ENCODE measurements at regions not wholly inside any gene's neighbourhood (a gene's known extent, or its start where the extent isn't known, plus 50 kb on each side); places are given as distances from the start of the nearest gene placed in this dataset.

GRCh38 chr18:11511434-11512095, 97.8 kb upstream of the SLC35G4 start:
- H3K4me3 ChIP-seq (ENCODE audit: low read length) = no peak overlapping the region
- no peak for DNase-seq (ENCODE audit: low read depth)
- TF ChIP-seq CTCF (conservative IDR thresholded peaks at IDR 0.05; ENCODE audit: low read depth, low read length) = no peak

- DNase-seq (ENCODE audit: low read depth) = no peak
- no peak for TF ChIP-seq CTCF (conservative IDR thresholded peaks at IDR 0.05; ENCODE audit: low read depth, low read length)
These were observed 102.5 kb upstream of the SLC35G4 start for GRCh38 chr18:11506856-11507255.

GRCh38 chr18:11505993-11506392, 103.4 kb upstream of the SLC35G4 start:
- H3K4me3 ChIP-seq (ENCODE audit: low read length) = no peak overlapping the region
- DNase-seq (ENCODE audit: low read depth) = no peak
- TF ChIP-seq CTCF (conservative IDR thresholded peaks at IDR 0.05; ENCODE audit: low read depth, low read length) = no peak

More at GRCh38 chr18:11506856-11507255, 102.5 kb upstream of the SLC35G4 start:
- H3K4me3 ChIP-seq (ENCODE audit: low read length) = no peak overlapping the region

- DNase-seq (ENCODE audit: low read depth) = no peak
- no peak for TF ChIP-seq CTCF (conservative IDR thresholded peaks at IDR 0.05; ENCODE audit: low read depth, low read length)
These were observed 104.4 kb upstream of the SLC35G4 start for GRCh38 chr18:11504962-11505361.

GRCh38 chr18:11502368-11502767, 107.0 kb upstream of the SLC35G4 start:
- no peak overlapping the region for H3K4me3 ChIP-seq (ENCODE audit: low read length)
- DNase-seq (ENCODE audit: low read depth) = no peak
- TF ChIP-seq CTCF (conservative IDR thresholded peaks at IDR 0.05; ENCODE audit: low read depth, low read length) = no peak

More at GRCh38 chr18:11504962-11505361, 104.4 kb upstream of the SLC35G4 start:
- no peak overlapping the region for H3K4me3 ChIP-seq (ENCODE audit: low read length)

- TF ChIP-seq CTCF (conservative IDR thresholded peaks at IDR 0.05; ENCODE audit: low read depth, low read length) = no peak
- DNase-seq (ENCODE audit: low read depth) = no peak
- no peak overlapping the region for H3K4me3 ChIP-seq (ENCODE audit: low read length)
These were observed 108.0 kb upstream of the SLC35G4 start for GRCh38 chr18:11501352-11501751.

Data from retinal pigment epithelial cell (primary cell).